Activated naive CD4-positive, alpha-beta T cell treated with anti-CD3 and anti-CD28 coated beads for 36 hours (primary cell): ENCODE measurements at regions not wholly inside any gene's neighbourhood (a gene's known extent, or its start where the extent isn't known, plus 50 kb on each side); places are given as distances from the start of the nearest gene placed in this dataset.
"Not testable (repeated sequence)": the region's sequence is repeated elsewhere in the genome, so short reads cannot be mapped to it uniquely, and the experiment has no call there.

Experiments
- CTCF ChIA-PET: fragments of 350-600 bp; sonication (Branson Sonifier 250); formaldehyde crosslinking; loops from one replicate; lab custom pipeline; 2021; ENCODE audit warnings: antibody characterized with exemption; lab: Charles Lee
- DNase-seq: peaks from one replicate; pipeline ENCODE4 v3.0.0-alpha.2; 2020
- H3K27ac Mint-ChIP-seq: one replicate; pipeline ENCODE4 v1.8.0; 2021; ENCODE audit warnings: mild to moderate bottlenecking, mixed read lengths
- H3K27me3 Mint-ChIP-seq: one replicate; pipeline ENCODE4 v1.8.0; 2021; ENCODE audit warnings: low read depth, mixed read lengths
- H3K36me3 Mint-ChIP-seq: one replicate; pipeline ENCODE4 v1.8.0; 2021; ENCODE audit warnings: low read depth, mixed read lengths
- H3K4me1 Mint-ChIP-seq: one replicate; pipeline ENCODE4 v1.8.0; 2021; ENCODE audit warnings: low read depth, mixed read lengths
- H3K4me3 Mint-ChIP-seq: one replicate; pipeline ENCODE4 v1.8.0; 2021; ENCODE audit warnings: mild to moderate bottlenecking, moderate library complexity, mixed read lengths
- H3K9me3 Mint-ChIP-seq: one replicate; pipeline ENCODE4 v1.8.0; 2021; ENCODE audit warnings: mixed read lengths
- intact Hi-C: fragments of 100-400 bp; cut with micrococcal nuclease; formaldehyde crosslinking; loops from one replicate; pipeline ENCODE4 v1.15.1; 2023

GRCh38 chr2:51807229-51807628 lies 775.3 kb upstream of the NRXN1 start:
- Mint-ChIP-seq H3K27ac (no peak overlapping the region), H3K27me3 (no peaks in the 10 kb centered on the region), H3K4me1 (no peaks in the 10 kb centered on the region)

DNA sequence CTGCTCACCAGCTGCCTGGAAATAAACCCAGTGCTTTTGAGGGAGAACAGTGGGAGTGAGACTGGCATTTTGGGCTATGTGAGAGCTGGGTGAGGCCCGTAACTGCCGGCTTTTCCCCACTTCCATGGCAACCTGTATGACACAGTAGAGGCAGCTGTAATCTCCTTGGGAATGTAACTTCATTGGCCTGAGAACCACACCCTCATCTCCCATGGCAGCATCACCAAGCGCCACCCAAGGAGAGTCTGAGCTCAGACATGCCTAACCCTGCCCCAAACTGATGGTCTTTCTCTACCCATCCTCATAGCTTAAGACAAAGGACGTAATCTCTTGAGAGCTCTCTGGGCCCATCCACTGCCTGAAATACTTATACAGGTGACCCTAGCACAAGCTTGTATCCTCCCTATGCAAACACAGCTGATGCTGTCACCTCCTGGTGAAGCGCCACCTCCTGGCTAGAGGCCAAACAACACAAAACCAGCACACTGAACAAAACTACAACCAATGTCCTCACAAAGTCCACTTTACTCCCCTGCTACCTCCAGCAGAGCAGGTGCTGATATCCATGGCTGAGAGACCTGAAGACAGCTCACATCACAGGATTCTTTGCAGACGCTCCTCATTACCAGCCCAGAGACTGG lies 763.4 kb upstream of the NRXN1 start:
- Mint-ChIP-seq H3K4me3 (no peak overlapping the region), H3K4me1 (no peaks in the 10 kb centered on the region), H3K9me3 (peaks cover 3% of the 10 kb centered on the region), H3K27me3 (no peaks in the 10 kb centered on the region), H3K27ac (no peak overlapping the region), H3K36me3 (no peaks in the 10 kb centered on the region)
- intact Hi-C loops, result no loop called here
- CTCF ChIA-PET, result no interaction called here
- DNase-seq, result peak; percentile 8

More at GRCh38 chr2:51807229-51807628, 775.3 kb upstream of the NRXN1 start:
- no peak for DNase-seq
- intact Hi-C loops, result no loop called here
- Mint-ChIP-seq H3K36me3 (no peaks in the 10 kb centered on the region), H3K9me3 (peaks cover 6% of the 10 kb centered on the region), H3K4me3 (no peak overlapping the region)
- CTCF ChIA-PET, result no interaction called here

- CTCF ChIA-PET, result no interaction called here
- Mint-ChIP-seq H3K27ac (no peak overlapping the region), H3K36me3 (no peaks in the 10 kb centered on the region), H3K4me3 (no peak overlapping the region), H3K27me3 (no peaks in the 10 kb centered on the region), H3K9me3 (peaks cover 4% of the 10 kb centered on the region), H3K4me1 (no peaks in the 10 kb centered on the region)
- no peak for DNase-seq
- intact Hi-C loops, result no loop called here
Observed at GRCh38 chr2:51791496-51791895, 759.6 kb upstream of the NRXN1 start.

- CTCF ChIA-PET, result no interaction called here
- intact Hi-C loops, result no loop called here
- no peaks in the 10 kb centered on the region for H3K36me3 Mint-ChIP-seq
Observed at GRCh38 chr2:51790854-51791253, 758.9 kb upstream of the NRXN1 start.

GRCh38 chr2:51789918-51790317 lies 758.0 kb upstream of the NRXN1 start:
- CTCF ChIA-PET, result no interaction called here
- Mint-ChIP-seq H3K9me3 (peaks cover 4% of the 10 kb centered on the region), H3K27me3 (no peaks in the 10 kb centered on the region), H3K27ac (no peak overlapping the region), H3K36me3 (no peaks in the 10 kb centered on the region), H3K4me3 (no peak overlapping the region), H3K4me1 (no peaks in the 10 kb centered on the region)
- intact Hi-C loops, result no loop called here
- DNase-seq, result no peak

More at GRCh38 chr2:51790854-51791253, 758.9 kb upstream of the NRXN1 start:
- Mint-ChIP-seq H3K4me1 (no peaks in the 10 kb centered on the region), H3K9me3 (peaks cover 4% of the 10 kb centered on the region), H3K27me3 (no peaks in the 10 kb centered on the region), H3K27ac (no peak overlapping the region), H3K4me3 (no peak overlapping the region)
- no peak for DNase-seq

GRCh38 chr2:51782921-51783765 lies 751.2 kb upstream of the NRXN1 start:
- no peak for DNase-seq
- Mint-ChIP-seq H3K27ac (no peak overlapping the region), H3K36me3 (no peaks in the 10 kb centered on the region), H3K27me3 (no peaks in the 10 kb centered on the region), H3K4me3 (no peak overlapping the region), H3K9me3 (peaks cover 2% of the 10 kb centered on the region), H3K4me1 (no peaks in the 10 kb centered on the region)
- CTCF ChIA-PET, result no interaction called here
- intact Hi-C loops, result no loop called here

GRCh38 chr2:51781691-51782090 lies 749.8 kb upstream of the NRXN1 start:
- no peak for DNase-seq
- intact Hi-C loops, result no loop called here
- CTCF ChIA-PET, result no interaction called here
- H3K36me3 Mint-ChIP-seq, result no peaks in the 10 kb centered on the region
- no peak overlapping the region for H3K27ac Mint-ChIP-seq
- H3K27me3 Mint-ChIP-seq, result no peaks in the 10 kb centered on the region
- H3K4me3 Mint-ChIP-seq, result no peak overlapping the region
- H3K9me3 Mint-ChIP-seq, result peaks cover 2% of the 10 kb centered on the region
- H3K4me1 Mint-ChIP-seq, result no peaks in the 10 kb centered on the region

DNA sequence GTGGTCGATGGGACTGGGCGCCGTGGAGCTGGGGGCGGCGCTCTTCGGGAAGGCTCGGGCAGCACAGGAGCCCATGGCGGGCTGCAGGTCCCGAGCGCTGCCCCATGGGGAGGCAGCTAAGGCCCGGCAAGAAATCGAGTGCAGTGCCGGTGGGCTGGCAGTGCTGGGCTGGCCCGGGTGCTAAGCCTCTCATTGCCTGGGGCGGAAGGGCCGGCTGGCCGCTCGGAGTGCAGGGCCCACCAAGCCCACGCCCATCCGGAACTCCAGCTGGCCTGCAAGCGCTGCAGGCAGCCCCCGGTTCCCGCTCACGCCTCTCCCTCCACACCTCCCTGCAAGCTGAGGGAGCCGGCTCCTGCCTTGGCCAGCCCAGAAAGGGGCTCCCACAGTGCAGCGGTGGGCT lies 748.4 kb upstream of the NRXN1 start:
- Mint-ChIP-seq H3K27ac (no peak overlapping the region), H3K9me3 (peaks cover 2% of the 10 kb centered on the region), H3K4me3 (no peak overlapping the region), H3K4me1 (no peaks in the 10 kb centered on the region), H3K36me3 (no peaks in the 10 kb centered on the region), H3K27me3 (no peaks in the 10 kb centered on the region)
- intact Hi-C loops, result no loop called here
- CTCF ChIA-PET, result no interaction called here
- DNase-seq, result no peak

GRCh38 chr2:51779723-51780122 lies 747.8 kb upstream of the NRXN1 start:
- H3K4me3 Mint-ChIP-seq, intact Hi-C loops, H3K27me3 Mint-ChIP-seq: not testable (repeated sequence)

GRCh38 chr2:51778806-51779205 lies 746.9 kb upstream of the NRXN1 start:
- peaks cover 2% of the 10 kb centered on the region for H3K9me3 Mint-ChIP-seq
- no peaks in the 10 kb centered on the region for H3K27me3 Mint-ChIP-seq
- intact Hi-C loops, result no loop called here
- H3K27ac Mint-ChIP-seq, result no peak overlapping the region
- DNase-seq, result no peak
- CTCF ChIA-PET, result no interaction called here
- H3K36me3 Mint-ChIP-seq, result no peaks in the 10 kb centered on the region
- H3K4me1 Mint-ChIP-seq, result no peaks in the 10 kb centered on the region
- H3K4me3 Mint-ChIP-seq, result no peak overlapping the region

More at GRCh38 chr2:51779723-51780122, 747.8 kb upstream of the NRXN1 start:
- CTCF ChIA-PET, DNase-seq, H3K9me3 Mint-ChIP-seq, H3K4me1 Mint-ChIP-seq, H3K27ac Mint-ChIP-seq, H3K36me3 Mint-ChIP-seq: not testable (repeated sequence)

- H3K27ac Mint-ChIP-seq, H3K4me3 Mint-ChIP-seq, H3K36me3 Mint-ChIP-seq, H3K4me1 Mint-ChIP-seq, CTCF ChIA-PET, H3K27me3 Mint-ChIP-seq, intact Hi-C loops, DNase-seq: not testable (repeated sequence)
- H3K9me3 Mint-ChIP-seq, result peaks cover 16% of the 10 kb centered on the region
Observed at GRCh38 chr2:51774606-51775005, 742.7 kb upstream of the NRXN1 start.

GRCh38 chr2:51760441-51760840 lies 728.5 kb upstream of the NRXN1 start:
- H3K27me3 Mint-ChIP-seq, result no peaks in the 10 kb centered on the region
- intact Hi-C loops, result no loop called here
- CTCF ChIA-PET, result no interaction called here
- DNase-seq, result no peak
- no peaks in the 10 kb centered on the region for H3K4me1 Mint-ChIP-seq
- no peak overlapping the region for H3K4me3 Mint-ChIP-seq
- no peak overlapping the region for H3K27ac Mint-ChIP-seq
- no peaks in the 10 kb centered on the region for H3K9me3 Mint-ChIP-seq
- H3K36me3 Mint-ChIP-seq, result no peaks in the 10 kb centered on the region

DNA sequence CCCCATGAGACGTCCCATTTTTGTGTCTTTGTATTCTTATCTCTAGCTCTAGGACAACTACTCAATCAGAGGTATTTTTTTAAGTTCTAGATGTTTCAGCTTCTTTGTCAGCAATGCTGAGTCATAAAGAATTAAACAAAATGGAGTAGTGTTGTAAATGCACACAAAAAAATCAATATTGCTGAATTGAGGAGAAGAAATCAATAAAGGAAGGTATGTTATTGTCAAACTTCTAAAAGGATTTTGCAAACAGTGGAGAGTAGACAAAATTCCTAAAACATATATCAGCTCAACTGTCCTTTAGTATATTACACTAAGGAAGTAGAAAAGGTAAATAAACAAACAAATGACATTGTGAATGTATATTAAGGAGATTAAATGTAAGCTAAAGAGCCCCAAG lies 726.1 kb upstream of the NRXN1 start:
- Mint-ChIP-seq H3K27me3 (no peaks in the 10 kb centered on the region), H3K9me3 (no peaks in the 10 kb centered on the region), H3K36me3 (no peaks in the 10 kb centered on the region), H3K27ac (no peak overlapping the region), H3K4me1 (no peaks in the 10 kb centered on the region), H3K4me3 (no peak overlapping the region)
- CTCF ChIA-PET, result no interaction called here
- DNase-seq, result no peak
- intact Hi-C loops, result no loop called here
